ENCODE measurements at regions not wholly inside any gene's neighbourhood (a gene's known extent, or its start where the extent isn't known, plus 50 kb on each side); places are given as distances from the start of the nearest gene placed in this dataset.

- peaks cover 0 to 7% of the 10 kb centered on the region in 2 donors for H3K27me3 ChIP-seq
- TF ChIP-seq POLR2A (IDR thresholded peaks at IDR 0.05): no peak
- TF ChIP-seq CTCF (IDR thresholded peaks at IDR 0.05): no peak
- TF ChIP-seq POLR2AphosphoS5 (IDR thresholded peaks at IDR 0.05): no peak
- intact Hi-C loops (cut with DNase I; ENCODE audit: low total_unique reads): no loop called here
These were observed 370.7 kb upstream of the IRX2 start for GRCh38 chr5:3122216-3122615.

GRCh38 chr5:3121813-3122212 is 370.3 kb upstream of the IRX2 start:
- Histone ChIP-seq H3K4me3 (no peak overlapping the region), H3K27me3 (peaks cover 0 to 7% of the 10 kb centered on the region in 2 donors), H3K27ac (no peak overlapping the region), H3K9me3 (no peaks in the 10 kb centered on the region), H3K36me3 (no peaks in the 10 kb centered on the region), H3K4me1 (no peaks in the 10 kb centered on the region)
- intact Hi-C loops (cut with DNase I; ENCODE audit: low total_unique reads): no loop called here
- no peak for DNase-seq (ENCODE audit: low spot score in 2 of 2)
- TF ChIP-seq CTCF (IDR thresholded peaks at IDR 0.05) (no peak), POLR2A (IDR thresholded peaks at IDR 0.05) (no peak), POLR2AphosphoS5 (IDR thresholded peaks at IDR 0.05) (no peak)

More at GRCh38 chr5:3122216-3122615, 370.7 kb upstream of the IRX2 start:
- no peaks in the 10 kb centered on the region for H3K4me1 ChIP-seq
- no peak for DNase-seq (ENCODE audit: low spot score in 2 of 2)
- no peak overlapping the region for H3K27ac ChIP-seq
- H3K4me3 ChIP-seq: no peak overlapping the region
- H3K36me3 ChIP-seq: no peaks in the 10 kb centered on the region
- H3K9me3 ChIP-seq: no peaks in the 10 kb centered on the region

GRCh38 chr5:3120028-3120427 is 368.6 kb upstream of the IRX2 start:
- no peak overlapping the region for H3K4me3 ChIP-seq
- no peaks in the 10 kb centered on the region for H3K4me1 ChIP-seq
- no peak for TF ChIP-seq POLR2A (IDR thresholded peaks at IDR 0.05)
- TF ChIP-seq POLR2AphosphoS5 (IDR thresholded peaks at IDR 0.05): no peak
- TF ChIP-seq CTCF (IDR thresholded peaks at IDR 0.05): no peak
- intact Hi-C loops (cut with DNase I; ENCODE audit: low total_unique reads): no loop called here
- no peaks in the 10 kb centered on the region for H3K9me3 ChIP-seq
- H3K27ac ChIP-seq: no peak overlapping the region
- no peak for DNase-seq (ENCODE audit: low spot score in 2 of 2)
- H3K27me3 ChIP-seq: peaks cover 0 to 7% of the 10 kb centered on the region in 2 donors
- H3K36me3 ChIP-seq: no peaks in the 10 kb centered on the region

- no peaks in the 10 kb centered on the region for H3K9me3 ChIP-seq
- TF ChIP-seq POLR2AphosphoS5 (IDR thresholded peaks at IDR 0.05) (no peak), CTCF (IDR thresholded peaks at IDR 0.05) (no peak), POLR2A (IDR thresholded peaks at IDR 0.05) (no peak)
- H3K36me3 ChIP-seq: no peaks in the 10 kb centered on the region
- intact Hi-C loops (cut with DNase I; ENCODE audit: low total_unique reads): no loop called here
- no peak overlapping the region for H3K27ac ChIP-seq
- H3K4me1 ChIP-seq: no peaks in the 10 kb centered on the region
- H3K27me3 ChIP-seq: peaks cover 0 to 7% of the 10 kb centered on the region in 2 donors
- no peak for DNase-seq (ENCODE audit: low spot score in 2 of 2)
- H3K4me3 ChIP-seq: no peak overlapping the region
These were observed 368.0 kb upstream of the IRX2 start for GRCh38 chr5:3119435-3119834.

GRCh38 chr5:3118340-3118739 is 366.9 kb upstream of the IRX2 start:
- intact Hi-C loops (cut with DNase I; ENCODE audit: low total_unique reads): no loop called here
- H3K27me3 ChIP-seq: peaks cover 0 to 7% of the 10 kb centered on the region in 2 donors
- no peak overlapping the region for H3K27ac ChIP-seq
- no peak for TF ChIP-seq POLR2AphosphoS5 (IDR thresholded peaks at IDR 0.05)
- no peak for TF ChIP-seq CTCF (IDR thresholded peaks at IDR 0.05)
- no peak for TF ChIP-seq POLR2A (IDR thresholded peaks at IDR 0.05)
- H3K4me3 ChIP-seq: no peak overlapping the region
- H3K36me3 ChIP-seq: no peaks in the 10 kb centered on the region
- no peaks in the 10 kb centered on the region for H3K4me1 ChIP-seq
- no peaks in the 10 kb centered on the region for H3K9me3 ChIP-seq
- no peak for DNase-seq (ENCODE audit: low spot score in 2 of 2)

Measured in breast epithelium (tissue), 4 donors.